ENCODE measurements at regions not wholly inside any gene's neighbourhood (a gene's known extent, or its start where the extent isn't known, plus 50 kb on each side); places are given as distances from the start of the nearest gene placed in this dataset.

DNA sequence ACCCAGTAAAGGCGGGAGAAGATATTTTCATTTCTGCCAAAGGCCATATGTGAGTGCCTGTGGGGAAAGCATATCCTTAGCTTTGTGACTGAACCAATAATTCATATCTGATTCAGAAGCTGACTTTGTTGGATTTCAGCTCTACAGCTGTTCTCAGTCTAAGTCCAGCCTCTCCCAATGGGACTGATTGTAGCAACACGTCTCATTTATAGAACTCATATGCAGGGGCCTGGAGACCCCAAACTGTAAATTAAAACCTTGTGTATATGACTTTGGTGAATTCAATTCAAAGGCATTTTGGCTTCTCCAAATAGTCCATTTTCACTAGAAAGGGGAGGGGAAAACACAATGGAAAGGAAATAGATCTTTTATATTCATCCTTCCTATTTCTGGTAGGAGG is 250.4 kb upstream of the SORL1-AS1 start:
- intact Hi-C loops (cut with DNase I) = no loop called here

GRCh38 chr11:121700968-121701367 is 248.2 kb upstream of the SORL1-AS1 start:
- Histone ChIP-seq H3K4me1 (replicated peaks in 1 of 2) (no peaks in the 10 kb centered on the region), H3K27ac (no peak overlapping the region), H3K9me3 (replicated peaks in 1 of 3) (no peaks in the 10 kb centered on the region), H3K36me3 (replicated peaks in 1 of 2) (no peaks in the 10 kb centered on the region), H3K27me3 (no peaks in the 10 kb centered on the region), H3K4me3 (no peak overlapping the region)
- intact Hi-C loops (cut with DNase I) = no loop called here
- DNase-seq = no peak
- TF ChIP-seq, protein P1, sequence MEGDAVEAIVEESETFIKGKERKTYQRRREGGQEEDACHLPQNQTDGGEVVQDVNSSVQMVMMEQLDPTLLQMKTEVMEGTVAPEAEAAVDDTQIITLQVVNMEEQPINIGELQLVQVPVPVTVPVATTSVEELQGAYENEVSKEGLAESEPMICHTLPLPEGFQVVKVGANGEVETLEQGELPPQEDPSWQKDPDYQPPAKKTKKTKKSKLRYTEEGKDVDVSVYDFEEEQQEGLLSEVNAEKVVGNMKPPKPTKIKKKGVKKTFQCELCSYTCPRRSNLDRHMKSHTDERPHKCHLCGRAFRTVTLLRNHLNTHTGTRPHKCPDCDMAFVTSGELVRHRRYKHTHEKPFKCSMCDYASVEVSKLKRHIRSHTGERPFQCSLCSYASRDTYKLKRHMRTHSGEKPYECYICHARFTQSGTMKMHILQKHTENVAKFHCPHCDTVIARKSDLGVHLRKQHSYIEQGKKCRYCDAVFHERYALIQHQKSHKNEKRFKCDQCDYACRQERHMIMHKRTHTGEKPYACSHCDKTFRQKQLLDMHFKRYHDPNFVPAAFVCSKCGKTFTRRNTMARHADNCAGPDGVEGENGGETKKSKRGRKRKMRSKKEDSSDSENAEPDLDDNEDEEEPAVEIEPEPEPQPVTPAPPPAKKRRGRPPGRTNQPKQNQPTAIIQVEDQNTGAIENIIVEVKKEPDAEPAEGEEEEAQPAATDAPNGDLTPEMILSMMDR (IDR thresholded peaks at IDR 0.05) = no peak
- TF ChIP-seq POLR2A (IDR thresholded peaks at IDR 0.05) = no peak
- 57 to 74% (median 69%) methylated on average over 4 of the region's 4 CpGs for WGBS, 4 donors

More for the DNA sequence above, 250.4 kb upstream of the SORL1-AS1 start:
- TF ChIP-seq, protein P1 (IDR thresholded peaks at IDR 0.05) = no peak
- no peak for TF ChIP-seq POLR2A (IDR thresholded peaks at IDR 0.05)
- Histone ChIP-seq H3K27ac (no peak overlapping the region), H3K36me3 (replicated peaks in 1 of 2) (no peaks in the 10 kb centered on the region), H3K27me3 (no peaks in the 10 kb centered on the region), H3K4me1 (replicated peaks in 1 of 2) (no peaks in the 10 kb centered on the region), H3K9me3 (replicated peaks in 1 of 3) (no peaks in the 10 kb centered on the region), H3K4me3 (no peak overlapping the region)
- 66 to 73% (median 67%) methylated on average over 2 of the region's 2 CpGs for WGBS, 4 donors
- no peak for DNase-seq

- DNase-seq = no peak
- intact Hi-C loops (cut with DNase I) = no loop called here
- WGBS, 4 donors = 61 to 78% (median 66%) methylated on average over 5 of the region's 5 CpGs
- Histone ChIP-seq H3K36me3 (replicated peaks in 1 of 2) (no peaks in the 10 kb centered on the region), H3K4me1 (replicated peaks in 1 of 2) (no peaks in the 10 kb centered on the region), H3K4me3 (no peak overlapping the region), H3K27ac (no peak overlapping the region), H3K9me3 (replicated peaks in 1 of 3) (no peaks in the 10 kb centered on the region), H3K27me3 (no peaks in the 10 kb centered on the region)
- TF ChIP-seq, protein P1 (IDR thresholded peaks at IDR 0.05) = no peak
- no peak for TF ChIP-seq POLR2A (IDR thresholded peaks at IDR 0.05)
Observed at GRCh38 chr11:121699801-121700200, 247.0 kb upstream of the SORL1-AS1 start.

DNA sequence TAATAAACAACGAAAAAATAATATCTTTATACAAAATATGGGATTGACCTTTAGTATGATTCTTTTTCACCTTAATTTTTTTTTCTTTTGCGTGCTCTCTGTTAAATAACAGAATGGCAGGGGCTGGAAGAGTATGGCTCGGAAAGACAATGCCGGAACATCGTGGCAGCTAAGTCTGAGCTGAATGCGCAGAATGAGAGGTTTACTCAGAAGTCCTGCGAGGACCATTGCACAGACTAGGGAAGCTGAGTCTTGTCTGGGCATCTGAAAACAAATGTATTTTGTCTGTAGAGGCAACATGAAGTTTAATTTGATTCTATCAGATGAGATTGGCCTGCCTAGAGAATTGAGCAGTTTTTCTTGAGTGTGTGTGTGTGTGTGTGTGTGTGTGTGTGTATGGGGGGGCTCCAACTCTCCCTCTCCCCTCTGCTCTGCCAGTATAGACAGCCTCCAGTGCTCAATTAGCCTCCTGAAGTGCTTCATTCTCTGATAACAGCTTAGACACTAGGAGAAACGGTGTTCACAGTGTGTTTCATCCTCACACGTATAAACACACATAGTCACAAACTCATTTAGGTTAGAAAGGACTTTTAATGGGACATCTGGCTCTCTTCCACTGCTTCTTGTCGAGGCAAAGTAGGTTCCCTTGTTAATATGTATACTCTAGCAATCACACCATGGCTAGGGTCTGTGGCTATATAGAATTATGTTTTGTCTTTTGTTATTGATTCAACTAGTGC is 244.3 kb upstream of the SORL1-AS1 start:
- Histone ChIP-seq H3K36me3 (replicated peaks in 1 of 2) (no peaks in the 10 kb centered on the region), H3K4me3 (no peak overlapping the region), H3K27me3 (no peaks in the 10 kb centered on the region), H3K4me1 (replicated peaks in 1 of 2) (no peaks in the 10 kb centered on the region), H3K9me3 (replicated peaks in 1 of 3) (no peaks in the 10 kb centered on the region), H3K27ac (peak overlapping the region in 3 of 5 donors; percentile 12 to 59 (median 17))
- no peak for TF ChIP-seq POLR2A (IDR thresholded peaks at IDR 0.05)
- no peak for DNase-seq
- WGBS, 4 donors = 67 to 82% (median 74%) methylated on average over 10 of the region's 10 CpGs
- intact Hi-C loops (cut with DNase I) = no loop called here

Data from adrenal gland (tissue), 9 donors.